Keratinocyte (primary cell): ENCODE measurements at regions not wholly inside any gene's neighbourhood (a gene's known extent, or its start where the extent isn't known, plus 50 kb on each side); places are given as distances from the start of the nearest gene placed in this dataset.

ENCODE experiments used
- EZH2 ChIP-seq: IDR thresholded peaks from one replicate; pipeline ENCODE4 v1.6.1; 2012; ENCODE audit warnings: inconsistent platforms, mild to moderate bottlenecking, low read length, moderate library complexity
- TF ChIP-seq, protein P1 (sequence below), 3 experiments: IDR thresholded peaks in 1 of 3; conservative IDR thresholded peaks in 1 of 3; optimal IDR thresholded peaks in 1 of 3; 2 replicates in 2 of 3; 3 replicates in 1 of 3; pipeline versions ENCODE3 to v1.5.1; 2011; ENCODE audit warnings: low read length in 3 of 3, mild to moderate bottlenecking in 3 of 3, moderate library complexity in 2 of 3, control low read depth in 1 of 3, inconsistent platforms in 1 of 3; ENCODE audit not compliant: insufficient read depth in 2 of 3; ENCODE audit errors: extremely low read depth in 1 of 3

DNA sequence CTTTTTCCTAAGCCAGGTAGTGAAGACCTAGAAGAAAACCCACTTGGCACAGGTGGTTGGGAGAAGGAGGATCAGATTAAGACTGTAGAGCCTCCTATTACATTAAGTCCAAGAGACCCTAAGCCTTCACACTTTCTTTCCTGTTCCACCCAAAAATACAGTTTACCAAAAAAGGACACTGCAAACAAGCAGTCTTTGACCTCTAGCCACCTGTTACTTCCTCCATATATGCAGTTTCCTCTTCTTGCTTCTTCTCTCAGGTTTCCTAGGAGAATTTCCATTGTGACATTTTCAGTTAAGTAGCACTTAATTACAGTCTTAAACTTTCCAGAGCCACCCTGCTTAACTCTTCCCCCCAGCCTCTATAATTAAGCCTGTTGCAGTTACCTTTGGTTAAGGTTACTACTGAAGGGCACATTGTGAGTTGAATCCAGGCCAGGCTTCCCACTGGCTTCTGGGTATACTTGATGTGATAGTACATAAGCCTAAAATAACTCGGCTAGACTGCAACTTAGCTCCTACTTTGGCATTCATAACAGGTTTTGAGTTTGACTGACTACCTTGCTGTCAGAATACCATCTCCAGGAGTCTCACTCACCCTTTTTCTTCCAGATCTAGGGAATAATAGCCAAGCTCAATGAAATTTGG, 114.2 kb upstream of the UMPS start:
- no peak for TF ChIP-seq EZH2
- TF ChIP-seq, protein P1, sequence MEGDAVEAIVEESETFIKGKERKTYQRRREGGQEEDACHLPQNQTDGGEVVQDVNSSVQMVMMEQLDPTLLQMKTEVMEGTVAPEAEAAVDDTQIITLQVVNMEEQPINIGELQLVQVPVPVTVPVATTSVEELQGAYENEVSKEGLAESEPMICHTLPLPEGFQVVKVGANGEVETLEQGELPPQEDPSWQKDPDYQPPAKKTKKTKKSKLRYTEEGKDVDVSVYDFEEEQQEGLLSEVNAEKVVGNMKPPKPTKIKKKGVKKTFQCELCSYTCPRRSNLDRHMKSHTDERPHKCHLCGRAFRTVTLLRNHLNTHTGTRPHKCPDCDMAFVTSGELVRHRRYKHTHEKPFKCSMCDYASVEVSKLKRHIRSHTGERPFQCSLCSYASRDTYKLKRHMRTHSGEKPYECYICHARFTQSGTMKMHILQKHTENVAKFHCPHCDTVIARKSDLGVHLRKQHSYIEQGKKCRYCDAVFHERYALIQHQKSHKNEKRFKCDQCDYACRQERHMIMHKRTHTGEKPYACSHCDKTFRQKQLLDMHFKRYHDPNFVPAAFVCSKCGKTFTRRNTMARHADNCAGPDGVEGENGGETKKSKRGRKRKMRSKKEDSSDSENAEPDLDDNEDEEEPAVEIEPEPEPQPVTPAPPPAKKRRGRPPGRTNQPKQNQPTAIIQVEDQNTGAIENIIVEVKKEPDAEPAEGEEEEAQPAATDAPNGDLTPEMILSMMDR (optimal IDR thresholded peaks at IDR 0.05 in 1 of 3, IDR thresholded peaks at IDR 0.05 in 1 of 3, conservative IDR thresholded peaks at IDR 0.05 in 1 of 3; ENCODE audit: extremely low read depth in 1 of 3, insufficient read depth in 2 of 3, low read length in 3 of 3), result no peak
